IMR-90 (cell line): ENCODE measurements at regions not wholly inside any gene's neighbourhood (a gene's known extent, or its start where the extent isn't known, plus 50 kb on each side); places are given as distances from the start of the nearest gene placed in this dataset.

Experiments used
- ATAC-seq: fragments of 200-7000 bp; cut with Tn5 transposase; 2 replicates; pipeline ENCODE4 v1.9.1; 2020; ENCODE audit warnings: low read depth, mild to moderate bottlenecking, moderate library complexity
- BruUV-seq: library from RNA; stranded (reverse); fragments of 400-500 nt; replicated peaks from 2 replicates; lab custom pipeline; 2021; lab: Mats Ljungman, UMichigan
- CTCF ChIA-PET: fragments of 300-600 bp; formaldehyde crosslinking; extraction: SDS; loops from one replicate; lab custom pipeline; 2021; ENCODE audit warnings: antibody characterized with exemption; lab: Yijun Ruan, JAX
- POLR2A ChIA-PET: fragments of 300-600 bp; sonication (Branson Sonifier 250); formaldehyde crosslinking; loops from one replicate; lab custom pipeline; 2022; ENCODE audit warnings: antibody characterized with exemption; ENCODE audit not compliant: unreplicated experiment; lab: Charles Lee
- DNase-seq: peaks from one replicate; pipeline ENCODE4 v3.0.0; 2013
- H2AFZ ChIP-seq: replicated peaks from 2 replicates; pipeline ENCODE3; 2013; ENCODE audit warnings: low read length, mild to moderate bottlenecking; ENCODE audit not compliant: poor library complexity
- H2AK5ac ChIP-seq: 2 replicates; pipeline ENCODE4 v1.6.1; 2013; ENCODE audit warnings: low read depth, low read length, inconsistent platforms
- H2AK9ac ChIP-seq: replicated peaks from 2 replicates; pipeline ENCODE3; 2013; ENCODE audit warnings: mild to moderate bottlenecking, low read depth, low read length, moderate library complexity; ENCODE audit not compliant: poor library complexity
- H2BK120ac ChIP-seq: 2 replicates; pipeline ENCODE4 v1.6.1; 2013; ENCODE audit warnings: low read depth, low read length, inconsistent platforms
- H2BK15ac ChIP-seq: 3 replicates; pipeline ENCODE4 v1.6.1; 2013; ENCODE audit warnings: low read depth, low read length, inconsistent platforms
- H2BK20ac ChIP-seq: 2 replicates; pipeline ENCODE4 v1.6.1; 2013; ENCODE audit warnings: low read depth, mild to moderate bottlenecking, inconsistent platforms, low read length, moderate library complexity
- H2BK5ac ChIP-seq: 2 replicates; pipeline ENCODE4 v1.6.1; 2013; ENCODE audit warnings: mild to moderate bottlenecking, low read depth, low read length, inconsistent platforms; ENCODE audit not compliant: poor library complexity, severe bottlenecking
- H3K14ac ChIP-seq: replicated peaks from 2 replicates; pipeline ENCODE4 v1.6.1; 2013; ENCODE audit warnings: low read depth, low read length, inconsistent platforms
- H3K18ac ChIP-seq: 2 replicates; pipeline ENCODE4 v1.6.1; 2013; ENCODE audit warnings: low read depth, low read length, control low read depth
- H3K23ac ChIP-seq: 2 replicates; pipeline ENCODE4 v1.6.1; 2013; ENCODE audit warnings: low read depth, low read length, inconsistent platforms
- H3K27ac ChIP-seq: 2 replicates; pipeline ENCODE4 v1.5.1; 2013; ENCODE audit warnings: mild to moderate bottlenecking, control low read depth, low read length; ENCODE audit not compliant: insufficient read depth
- H3K27me3 ChIP-seq: 2 replicates; pipeline ENCODE4 v1.6.1; 2013; ENCODE audit warnings: low read length; ENCODE audit not compliant: control insufficient read depth, insufficient read depth
- H3K36me3 ChIP-seq: 2 replicates; pipeline ENCODE4 v1.6.1; 2013; ENCODE audit warnings: low read length, mixed read lengths; ENCODE audit not compliant: control insufficient read depth, insufficient read depth
- H3K4ac ChIP-seq: 2 replicates; pipeline ENCODE4 v1.6.1; 2013; ENCODE audit warnings: low read depth, low read length, inconsistent platforms
- H3K4me1 ChIP-seq: 2 replicates; pipeline ENCODE4 v1.6.1; 2013; ENCODE audit warnings: low read length, mixed read lengths; ENCODE audit not compliant: control insufficient read depth, insufficient read depth
- H3K4me2 ChIP-seq: 2 replicates; pipeline ENCODE4 v1.6.1; 2013; ENCODE audit warnings: low read depth, mild to moderate bottlenecking, control low read depth, low read length, moderate library complexity
- H3K4me3 ChIP-seq: 2 replicates; pipeline ENCODE4 v1.5.1; 2013; ENCODE audit warnings: low read depth, mild to moderate bottlenecking, control low read depth, low read length, moderate library complexity; ENCODE audit not compliant: insufficient read depth
- H3K56ac ChIP-seq: 2 replicates; pipeline ENCODE4 v1.6.1; 2013; ENCODE audit warnings: low read length, inconsistent platforms; ENCODE audit not compliant: insufficient read depth; ENCODE audit errors: extremely low read depth
- H3K79me1 ChIP-seq, 2 experiments: 2 replicates each; pipeline ENCODE4 v1.6.1; 2013; ENCODE audit warnings: low read length in 2 of 2, inconsistent platforms in 1 of 2, low read depth in 1 of 2
- H3K9ac ChIP-seq: 2 replicates; pipeline ENCODE4 v1.6.1; 2013; ENCODE audit warnings: low read depth, low read length, control low read depth
- H3K9me1 ChIP-seq: 2 replicates; pipeline ENCODE4 v1.6.1; 2013; ENCODE audit warnings: low read length, inconsistent platforms; ENCODE audit not compliant: insufficient read depth
- H3K9me3 ChIP-seq: 2 replicates; pipeline ENCODE4 v1.6.1; 2013; ENCODE audit warnings: low read length; ENCODE audit not compliant: control insufficient read depth, insufficient read depth
- H4K20me1 ChIP-seq: 2 replicates; pipeline ENCODE4 v1.6.1; 2013; ENCODE audit warnings: low read length, inconsistent platforms; ENCODE audit not compliant: insufficient read depth
- H4K5ac ChIP-seq: 2 replicates; pipeline ENCODE4 v1.6.1; 2013; ENCODE audit warnings: mild to moderate bottlenecking, low read depth, low read length, control low read depth
- H4K8ac ChIP-seq, 2 experiments: 2 replicates each; pipeline ENCODE4 v1.6.1; 2013; ENCODE audit warnings: low read depth in 2 of 2, low read length in 2 of 2, control low read depth in 1 of 2, inconsistent platforms in 1 of 2
- H4K91ac ChIP-seq: 2 replicates; pipeline ENCODE4 v1.6.1; 2013; ENCODE audit warnings: low read depth, low read length, inconsistent platforms; ENCODE audit not compliant: insufficient read depth
- BHLHE40 ChIP-seq: fragments of 150-350 bp; IDR thresholded peaks from 2 replicates; pipeline ENCODE4 v1.6.1; 2016; ENCODE audit warnings: mild to moderate bottlenecking, low read depth, low read length
- CEBPB ChIP-seq: IDR thresholded peaks from 2 replicates; pipeline ENCODE4 v1.6.1; 2012; ENCODE audit warnings: low read depth, low read length, improper control_type of control experiment
- CHD1 ChIP-seq: IDR thresholded peaks from 2 replicates; pipeline ENCODE4 v1.6.1; 2012; ENCODE audit warnings: low read depth, low read length, improper control_type of control experiment
- FOS ChIP-seq: fragments of 150-350 bp; IDR thresholded peaks from 2 replicates; pipeline ENCODE4 v1.6.1; 2016; ENCODE audit warnings: low read depth, low read length
- MAFK ChIP-seq: IDR thresholded peaks from 2 replicates; pipeline ENCODE4 v1.6.1; 2012; ENCODE audit warnings: low read depth, low read length, improper control_type of control experiment
- MAZ ChIP-seq: IDR thresholded peaks from 2 replicates; pipeline ENCODE4 v1.6.1; 2012; ENCODE audit warnings: low read depth, mild to moderate bottlenecking, low read length, improper control_type of control experiment, moderate library complexity, borderline replicate concordance
- MXI1 ChIP-seq: IDR thresholded peaks from 2 replicates; pipeline ENCODE4 v1.6.1; 2012; ENCODE audit warnings: low read depth, mild to moderate bottlenecking, low read length, moderate library complexity, borderline replicate concordance
- NFE2L2 ChIP-seq: fragments of 150-350 bp; IDR thresholded peaks from 2 replicates; pipeline ENCODE4 v1.6.1; 2016; ENCODE audit warnings: low read depth, mild to moderate bottlenecking, low read length
- POLR2A ChIP-seq: IDR thresholded peaks from 2 replicates; pipeline ENCODE4 v1.6.1; 2012; ENCODE audit warnings: mild to moderate bottlenecking, low read depth, low read length
- RAD21 ChIP-seq: IDR thresholded peaks from 2 replicates; pipeline ENCODE4 v1.6.1; 2012; ENCODE audit warnings: low read length, improper control_type of control experiment
- RFX5 ChIP-seq: IDR thresholded peaks from 2 replicates; pipeline ENCODE4 v1.8.0; 2012; ENCODE audit warnings: low read depth, mild to moderate bottlenecking, low read length, moderate library complexity
- SMC3 ChIP-seq: fragments of 150-350 bp; IDR thresholded peaks from 2 replicates; pipeline ENCODE4 v1.6.1; 2016; ENCODE audit warnings: low read depth, mild to moderate bottlenecking, antibody characterized with exemption, low read length, moderate library complexity
- WGBS, 2 experiments: methylation state at CpG; one replicate each; pipeline versions ENCODE4 v1.1.5 to v1.1.7; 2013; ENCODE audit warnings: missing lambda C conversion rate in 2 of 2; ENCODE audit not compliant: insufficient read length in 1 of 2; ENCODE audit errors: extremely low coverage in 2 of 2; 5-methylcytosine and 5-hydroxymethylcytosine counted together
- dilution Hi-C: fragments of 300-500 bp; cut with HindIII; formaldehyde crosslinking; loops from one replicate; pipeline ENCODE4 v1.14.3; 2018; ENCODE audit warnings: low sequenced_read_pairs; ENCODE audit not compliant: unreplicated experiment
- in situ Hi-C: fragments of 300-500 bp; cut with MboI; formaldehyde crosslinking; loops from 3 replicates; pipeline ENCODE4 v1.14.3; 2019; ENCODE audit warnings: low sequenced_read_pairs, inconsistent platforms, mixed read lengths
- intact Hi-C: fragments of 100-400 bp; cut with micrococcal nuclease; formaldehyde crosslinking; loops from 2 replicates; pipeline ENCODE4 v1.10.0; 2022
- TF ChIP-seq, protein P1 (sequence below): conservative IDR thresholded peaks from 2 replicates; pipeline ENCODE4 v1.5.1; 2012; ENCODE audit warnings: mild to moderate bottlenecking, low read depth, low read length, improper control_type of control experiment
- TF ChIP-seq, protein P2 (sequence below): fragments of 150-350 bp; IDR thresholded peaks from 2 replicates; pipeline ENCODE4 v1.6.1; 2017; ENCODE audit warnings: mild to moderate bottlenecking, antibody characterized with exemption, low read length, low read depth
- TF ChIP-seq, protein P3 (sequence below): fragments of 150-350 bp; IDR thresholded peaks from 2 replicates; pipeline ENCODE4 v1.6.1; 2016; ENCODE audit warnings: low read depth, mild to moderate bottlenecking, low read length, moderate library complexity, borderline replicate concordance

DNA sequence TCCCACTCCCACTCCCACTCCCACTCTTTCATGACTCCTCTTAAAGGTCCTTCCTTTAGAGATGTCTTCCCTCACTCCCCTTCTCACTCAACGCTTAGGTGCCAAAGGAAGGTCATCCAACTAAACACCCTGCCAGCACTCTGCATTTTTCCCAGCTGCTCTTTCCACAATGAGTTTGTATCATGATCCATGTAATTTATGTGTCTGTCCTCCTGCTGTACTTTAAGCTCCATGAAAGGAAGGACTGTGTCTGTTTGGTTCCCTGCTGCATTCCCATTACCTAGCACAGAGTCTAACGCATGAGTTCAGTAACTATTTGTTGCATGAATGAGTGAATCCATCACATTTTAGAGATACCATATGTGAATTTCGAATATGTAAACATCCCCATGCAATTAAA lies 252.7 kb downstream of the KIF20B start:
- Histone ChIP-seq H3K9me3 (no peaks in the 10 kb centered on the region), H4K20me1 (no peaks in the 10 kb centered on the region), H3K4me2 (no peak overlapping the region), H3K79me1 (no peaks in the 10 kb centered on the region), H2AFZ (no peak overlapping the region), H4K91ac (no peak overlapping the region), H3K14ac (no peak overlapping the region), H3K9me1 (no peaks in the 10 kb centered on the region), H3K9ac (no peak overlapping the region), H3K36me3 (no peaks in the 10 kb centered on the region), H2AK9ac (no peak overlapping the region), H2AK5ac (no peak overlapping the region), H4K5ac (no peak overlapping the region), H2BK5ac (no peak overlapping the region), H3K4me1 (no peaks in the 10 kb centered on the region), H3K27ac (no peak overlapping the region), H2BK15ac (no peak overlapping the region), H3K56ac (no peak overlapping the region), H3K23ac (no peak overlapping the region), H3K18ac (no peak overlapping the region), H4K8ac (no peak overlapping the region), H3K27me3 (no peaks in the 10 kb centered on the region), H3K4ac (no peak overlapping the region), H2BK120ac (no peak overlapping the region), H3K4me3 (no peak overlapping the region), H2BK20ac (no peak overlapping the region)
- BruUV-seq: no TSS peak
- POLR2A ChIA-PET: no interaction called here
- intact Hi-C loops (loop anchor here (2.0 to 10.0 kb wide), 2 partner anchors 161 to 831 kb away; no protein-coding TSS in a partner anchor), dilution Hi-C loops (no loop called here), in situ Hi-C loops (no loop called here)
- TF ChIP-seq CHD1 (no peak), POLR2A (no peak), BHLHE40 (no peak), RAD21 (no peak), FOS (no peak), CEBPB (no peak), RFX5 (no peak), MAZ (no peak), SMC3 (no peak), MXI1 (no peak), NFE2L2 (no peak), MAFK (no peak)
- TF ChIP-seq, protein P1, sequence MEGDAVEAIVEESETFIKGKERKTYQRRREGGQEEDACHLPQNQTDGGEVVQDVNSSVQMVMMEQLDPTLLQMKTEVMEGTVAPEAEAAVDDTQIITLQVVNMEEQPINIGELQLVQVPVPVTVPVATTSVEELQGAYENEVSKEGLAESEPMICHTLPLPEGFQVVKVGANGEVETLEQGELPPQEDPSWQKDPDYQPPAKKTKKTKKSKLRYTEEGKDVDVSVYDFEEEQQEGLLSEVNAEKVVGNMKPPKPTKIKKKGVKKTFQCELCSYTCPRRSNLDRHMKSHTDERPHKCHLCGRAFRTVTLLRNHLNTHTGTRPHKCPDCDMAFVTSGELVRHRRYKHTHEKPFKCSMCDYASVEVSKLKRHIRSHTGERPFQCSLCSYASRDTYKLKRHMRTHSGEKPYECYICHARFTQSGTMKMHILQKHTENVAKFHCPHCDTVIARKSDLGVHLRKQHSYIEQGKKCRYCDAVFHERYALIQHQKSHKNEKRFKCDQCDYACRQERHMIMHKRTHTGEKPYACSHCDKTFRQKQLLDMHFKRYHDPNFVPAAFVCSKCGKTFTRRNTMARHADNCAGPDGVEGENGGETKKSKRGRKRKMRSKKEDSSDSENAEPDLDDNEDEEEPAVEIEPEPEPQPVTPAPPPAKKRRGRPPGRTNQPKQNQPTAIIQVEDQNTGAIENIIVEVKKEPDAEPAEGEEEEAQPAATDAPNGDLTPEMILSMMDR: no peak
- TF ChIP-seq, protein P2, sequence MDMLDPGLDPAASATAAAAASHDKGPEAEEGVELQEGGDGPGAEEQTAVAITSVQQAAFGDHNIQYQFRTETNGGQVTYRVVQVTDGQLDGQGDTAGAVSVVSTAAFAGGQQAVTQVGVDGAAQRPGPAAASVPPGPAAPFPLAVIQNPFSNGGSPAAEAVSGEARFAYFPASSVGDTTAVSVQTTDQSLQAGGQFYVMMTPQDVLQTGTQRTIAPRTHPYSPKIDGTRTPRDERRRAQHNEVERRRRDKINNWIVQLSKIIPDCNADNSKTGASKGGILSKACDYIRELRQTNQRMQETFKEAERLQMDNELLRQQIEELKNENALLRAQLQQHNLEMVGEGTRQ: no peak
- TF ChIP-seq, protein P3, sequence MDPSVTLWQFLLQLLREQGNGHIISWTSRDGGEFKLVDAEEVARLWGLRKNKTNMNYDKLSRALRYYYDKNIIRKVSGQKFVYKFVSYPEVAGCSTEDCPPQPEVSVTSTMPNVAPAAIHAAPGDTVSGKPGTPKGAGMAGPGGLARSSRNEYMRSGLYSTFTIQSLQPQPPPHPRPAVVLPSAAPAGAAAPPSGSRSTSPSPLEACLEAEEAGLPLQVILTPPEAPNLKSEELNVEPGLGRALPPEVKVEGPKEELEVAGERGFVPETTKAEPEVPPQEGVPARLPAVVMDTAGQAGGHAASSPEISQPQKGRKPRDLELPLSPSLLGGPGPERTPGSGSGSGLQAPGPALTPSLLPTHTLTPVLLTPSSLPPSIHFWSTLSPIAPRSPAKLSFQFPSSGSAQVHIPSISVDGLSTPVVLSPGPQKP: no peak
- DNase-seq: no peak
- ATAC-seq: no peak
- WGBS, 2 experiments: no CpG with 5 or more reads among the region's 3 CpGs
- CTCF ChIA-PET: no interaction called here
